ENCODE measurements at regions not wholly inside any gene's neighbourhood (a gene's known extent, or its start where the extent isn't known, plus 50 kb on each side); places are given as distances from the start of the nearest gene placed in this dataset.
A peak's percentile ranks its signal among the peaks of the same experiment; 100 is the strongest.
"Not testable (repeated sequence)": the region's sequence is repeated elsewhere in the genome, so short reads cannot be mapped to it uniquely, and the experiment has no call there.

DNA sequence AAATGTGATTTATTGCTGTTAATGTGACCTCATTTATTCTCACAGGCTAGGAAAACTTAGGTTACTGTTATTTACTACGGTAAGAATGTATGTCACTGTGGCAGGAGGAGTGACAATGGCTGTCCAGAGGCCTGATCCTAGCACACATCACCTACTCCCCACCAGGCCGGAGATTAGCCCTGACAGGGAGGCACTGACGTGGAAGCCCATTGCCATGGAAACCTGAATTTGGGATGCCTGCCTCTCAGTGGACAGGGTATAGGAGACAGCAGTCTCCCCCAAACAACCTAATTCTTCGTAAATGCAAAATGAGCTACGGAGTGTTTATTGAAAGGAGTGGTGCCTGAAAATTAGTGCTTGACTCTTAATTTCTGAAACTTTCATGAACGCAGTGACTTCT is 87.6 kb upstream of the SMARCA2 start:
- H3K4me3 Mint-ChIP-seq, result no peak overlapping the region
- no peaks in the 10 kb centered on the region for H3K4me1 Mint-ChIP-seq
- no peaks in the 10 kb centered on the region for H3K9me3 Mint-ChIP-seq
- no peaks in the 10 kb centered on the region for H3K36me3 Mint-ChIP-seq
- DNase-seq (no peak), ATAC-seq (ENCODE audit: low read depth) (no peak)
- POLR2A ChIA-PET, result no interaction called here
- no peak overlapping the region for H3K27ac Mint-ChIP-seq
- peaks cover 3% of the 10 kb centered on the region for H3K27me3 Mint-ChIP-seq

DNA sequence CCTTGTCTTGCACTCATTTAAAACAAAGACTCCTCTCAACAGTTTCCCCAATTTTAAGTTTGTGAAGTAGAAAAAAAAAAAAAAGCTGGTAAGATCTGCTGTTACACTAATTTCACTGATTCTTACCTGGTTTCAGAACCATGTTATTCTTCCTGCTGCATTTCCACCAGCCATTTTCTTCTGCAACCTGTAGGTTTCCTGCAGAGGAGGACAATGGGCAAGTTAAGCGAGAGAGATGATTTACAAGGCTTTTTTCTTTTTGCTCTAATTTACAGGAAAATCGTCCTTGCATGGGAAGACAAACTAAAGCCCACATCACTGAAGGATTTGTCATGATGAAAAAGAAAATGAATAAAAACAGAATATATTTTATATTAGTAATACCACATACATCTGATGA is 86.0 kb upstream of the SMARCA2 start:
- H3K36me3 Mint-ChIP-seq, result no peaks in the 10 kb centered on the region
- no peaks in the 10 kb centered on the region for H3K4me1 Mint-ChIP-seq
- no peak for ATAC-seq (ENCODE audit: low read depth)
- H3K9me3 Mint-ChIP-seq, result no peaks in the 10 kb centered on the region
- H3K27ac Mint-ChIP-seq, result no peak overlapping the region
- no peak for DNase-seq
- POLR2A ChIA-PET, result no interaction called here
- no peak overlapping the region for H3K4me3 Mint-ChIP-seq
- peaks cover 3% of the 10 kb centered on the region for H3K27me3 Mint-ChIP-seq

DNA sequence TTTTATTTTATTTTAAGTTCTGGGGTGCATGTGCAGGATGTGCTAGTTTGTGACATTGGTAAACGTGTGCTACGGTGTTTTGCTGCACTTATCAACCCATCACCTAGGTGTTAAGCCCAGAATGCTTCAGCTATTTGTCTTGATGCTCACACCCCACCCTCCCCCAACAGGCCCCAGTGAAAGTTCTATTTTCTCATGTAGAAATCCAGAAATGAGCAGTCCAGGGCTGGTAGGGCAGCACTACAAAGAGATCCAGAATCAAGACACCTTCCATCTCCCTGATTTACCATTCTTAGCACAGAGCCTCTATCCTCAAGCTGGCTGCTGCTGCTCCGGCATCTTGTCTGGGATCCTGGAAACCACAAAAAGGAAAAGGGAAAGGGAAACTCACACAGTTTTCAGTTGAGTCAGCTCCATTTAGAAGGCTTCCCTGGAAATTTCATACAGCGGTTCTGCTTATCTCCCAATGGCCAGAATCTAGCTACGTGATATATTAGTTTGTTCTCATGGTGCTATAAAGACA is 85.4 kb upstream of the SMARCA2 start:
- no peak for ATAC-seq (ENCODE audit: low read depth)
- Mint-ChIP-seq H3K27ac (no peak overlapping the region), H3K4me1 (no peaks in the 10 kb centered on the region), H3K27me3 (peaks cover 3% of the 10 kb centered on the region), H3K9me3 (no peaks in the 10 kb centered on the region), H3K4me3 (no peak overlapping the region), H3K36me3 (no peaks in the 10 kb centered on the region)
- POLR2A ChIA-PET, result no interaction called here
- no peak for DNase-seq

DNA sequence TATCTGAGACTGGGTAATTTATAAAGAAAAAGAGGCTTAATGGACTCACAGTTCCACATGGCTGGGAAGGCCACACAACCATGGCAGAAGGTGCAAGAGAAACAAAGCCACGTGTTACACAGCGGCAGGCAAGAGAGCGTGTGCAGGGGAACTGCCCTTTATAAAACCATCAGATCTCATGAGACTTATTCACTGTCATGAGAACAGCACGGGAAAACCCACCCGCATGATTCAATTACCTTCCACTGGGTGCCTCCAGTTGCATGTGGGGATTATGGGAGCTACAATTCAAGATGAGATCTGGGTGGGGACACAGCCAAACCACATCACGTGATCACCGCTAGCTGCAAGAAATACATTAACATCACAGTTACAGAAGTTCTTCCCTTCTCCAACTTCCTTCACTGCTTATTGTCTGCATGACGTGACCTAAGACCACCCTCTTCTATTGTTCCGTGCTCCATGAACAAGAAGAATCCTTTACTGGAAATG is 84.9 kb upstream of the SMARCA2 start:
- ATAC-seq (ENCODE audit: low read depth); H3K9me3 Mint-ChIP-seq; H3K27ac Mint-ChIP-seq; H3K27me3 Mint-ChIP-seq; H3K36me3 Mint-ChIP-seq; H3K4me1 Mint-ChIP-seq; DNase-seq; POLR2A ChIA-PET; H3K4me3 Mint-ChIP-seq: not testable (repeated sequence)

DNA sequence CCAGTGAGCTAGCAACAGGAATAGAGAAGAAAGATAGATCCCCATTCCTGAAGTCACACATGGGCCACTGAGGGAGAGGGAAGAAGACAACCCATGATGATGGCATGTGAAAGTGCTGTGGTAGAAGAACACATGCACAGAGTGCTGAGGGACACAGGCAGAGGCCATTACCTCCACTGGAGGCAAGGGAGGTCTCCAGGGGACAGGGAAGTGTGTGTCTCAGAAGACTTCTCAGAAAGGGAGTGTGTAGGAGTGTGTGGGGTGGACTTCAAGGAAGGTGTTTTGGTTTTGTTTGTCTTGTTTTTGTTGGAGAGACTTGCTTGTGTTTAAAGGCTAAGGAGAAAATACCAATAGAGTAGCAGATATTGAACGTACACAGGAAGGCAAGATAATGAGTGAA is 77.0 kb upstream of the SMARCA2 start:
- H3K4me1 Mint-ChIP-seq, result no peaks in the 10 kb centered on the region
- no peak overlapping the region for H3K4me3 Mint-ChIP-seq
- H3K27ac Mint-ChIP-seq, result no peak overlapping the region
- no peaks in the 10 kb centered on the region for H3K9me3 Mint-ChIP-seq
- POLR2A ChIA-PET, result no interaction called here
- ATAC-seq (ENCODE audit: low read depth) (no peak), DNase-seq (no peak)
- no peaks in the 10 kb centered on the region for H3K27me3 Mint-ChIP-seq
- H3K36me3 Mint-ChIP-seq, result no peaks in the 10 kb centered on the region

DNA sequence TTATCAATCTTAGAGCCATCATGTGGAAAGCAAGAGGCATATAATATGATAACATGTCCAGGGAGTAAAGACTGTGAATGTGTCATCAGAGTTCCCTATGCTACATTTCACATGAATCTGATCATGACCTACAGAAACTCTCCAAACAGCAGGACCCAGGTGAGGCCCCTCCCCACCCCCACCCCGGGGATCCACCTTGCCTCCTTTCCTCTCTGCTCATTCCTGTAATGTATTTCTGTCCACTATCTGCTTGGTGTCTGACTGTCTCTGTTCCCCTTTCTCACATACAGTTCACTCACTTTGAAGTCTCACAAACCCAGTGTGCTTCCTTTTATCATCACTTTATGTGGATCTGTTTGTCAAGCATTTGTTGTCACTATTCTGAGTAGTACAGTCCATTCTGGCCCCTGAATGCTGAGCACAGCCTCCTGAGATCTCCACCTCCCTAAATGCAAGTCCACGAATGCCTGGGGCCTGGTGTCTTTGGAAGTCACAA is 76.4 kb upstream of the SMARCA2 start:
- ATAC-seq (ENCODE audit: low read depth) (no peak), DNase-seq (no peak)
- H3K9me3 Mint-ChIP-seq, result no peaks in the 10 kb centered on the region
- POLR2A ChIA-PET, result no interaction called here
- no peak overlapping the region for H3K27ac Mint-ChIP-seq
- no peaks in the 10 kb centered on the region for H3K4me1 Mint-ChIP-seq
- H3K36me3 Mint-ChIP-seq, result no peaks in the 10 kb centered on the region
- no peaks in the 10 kb centered on the region for H3K27me3 Mint-ChIP-seq
- H3K4me3 Mint-ChIP-seq, result no peak overlapping the region

DNA sequence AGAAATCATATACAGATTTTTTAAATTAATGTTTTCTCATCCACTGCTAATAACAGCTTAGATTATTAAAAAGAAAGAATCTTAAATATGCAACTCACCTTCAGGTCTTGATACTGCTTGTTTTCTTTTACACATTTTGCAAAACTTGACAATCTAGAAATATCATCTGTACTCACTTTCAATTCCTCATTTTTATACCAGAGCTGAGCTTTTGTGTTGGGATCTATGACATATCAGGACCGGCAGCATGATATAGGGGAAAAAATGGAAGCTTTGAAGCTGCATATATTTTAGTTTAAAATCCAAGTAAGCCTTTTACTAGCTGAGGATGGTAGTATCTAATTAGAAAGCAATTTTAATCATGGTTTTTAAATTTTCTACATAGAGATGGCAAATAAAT is 75.7 kb upstream of the SMARCA2 start:
- H3K27me3 Mint-ChIP-seq, result no peaks in the 10 kb centered on the region
- no peak for ATAC-seq (ENCODE audit: low read depth)
- H3K27ac Mint-ChIP-seq, result no peak overlapping the region

DNA sequence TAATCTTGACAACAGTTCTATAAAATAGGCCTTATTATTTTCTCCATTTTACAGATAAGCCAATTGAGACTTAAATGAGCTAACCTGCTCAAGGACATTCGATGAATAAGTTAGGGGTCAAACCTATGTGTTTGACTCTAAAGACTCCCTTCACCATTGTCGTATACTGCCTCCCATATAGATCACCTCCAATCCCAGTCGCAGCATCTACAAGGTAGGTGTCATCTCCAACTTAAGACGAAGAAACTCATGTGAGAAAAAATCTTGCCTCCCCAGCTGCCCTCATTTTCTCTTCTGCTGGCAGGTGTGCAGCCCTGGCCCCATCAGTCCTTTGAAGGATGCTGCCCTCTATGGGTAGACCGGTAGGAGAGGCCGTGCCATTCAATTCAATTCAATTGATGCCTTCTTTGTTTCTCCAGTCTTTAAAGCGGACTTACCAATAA is 75.2 kb upstream of the SMARCA2 start:
- DNase-seq (no peak), ATAC-seq (ENCODE audit: low read depth) (peak; percentile 71)
- no peaks in the 10 kb centered on the region for H3K36me3 Mint-ChIP-seq
- no peak overlapping the region for H3K27ac Mint-ChIP-seq
- no peaks in the 10 kb centered on the region for H3K9me3 Mint-ChIP-seq
- H3K4me3 Mint-ChIP-seq, result no peak overlapping the region
- POLR2A ChIA-PET, result no interaction called here
- no peaks in the 10 kb centered on the region for H3K4me1 Mint-ChIP-seq
- H3K27me3 Mint-ChIP-seq, result no peaks in the 10 kb centered on the region

More for the DNA sequence above, 75.7 kb upstream of the SMARCA2 start:
- no peaks in the 10 kb centered on the region for H3K4me1 Mint-ChIP-seq
- DNase-seq, result no peak
- no peak overlapping the region for H3K4me3 Mint-ChIP-seq
- POLR2A ChIA-PET, result no interaction called here
- H3K36me3 Mint-ChIP-seq, result no peaks in the 10 kb centered on the region
- no peaks in the 10 kb centered on the region for H3K9me3 Mint-ChIP-seq

DNA sequence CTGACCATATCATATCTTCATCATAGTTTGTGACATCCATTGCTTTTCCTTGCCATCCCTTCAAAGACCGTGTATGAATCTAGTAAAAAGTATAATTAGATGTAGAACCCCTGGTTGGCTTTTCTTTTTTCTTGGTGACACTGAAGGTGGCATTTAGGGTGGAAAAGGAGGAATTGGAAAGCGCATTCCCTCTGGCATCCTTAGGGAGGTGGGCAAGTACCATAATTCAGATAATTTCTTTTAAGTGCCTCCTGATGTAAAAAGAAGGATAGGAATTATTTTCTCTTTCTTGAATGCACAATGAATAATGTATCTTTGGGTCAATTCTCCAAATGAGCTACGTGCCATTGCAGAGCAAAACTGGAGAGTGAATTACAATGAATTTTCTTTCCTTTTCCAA is 73.2 kb upstream of the SMARCA2 start:
- POLR2A ChIA-PET, result no interaction called here
- H3K27me3 Mint-ChIP-seq, result no peaks in the 10 kb centered on the region
- DNase-seq (no peak), ATAC-seq (ENCODE audit: low read depth) (no peak)
- no peaks in the 10 kb centered on the region for H3K4me1 Mint-ChIP-seq
- no peaks in the 10 kb centered on the region for H3K9me3 Mint-ChIP-seq
- H3K27ac Mint-ChIP-seq, result no peak overlapping the region
- no peaks in the 10 kb centered on the region for H3K36me3 Mint-ChIP-seq
- no peak overlapping the region for H3K4me3 Mint-ChIP-seq

DNA sequence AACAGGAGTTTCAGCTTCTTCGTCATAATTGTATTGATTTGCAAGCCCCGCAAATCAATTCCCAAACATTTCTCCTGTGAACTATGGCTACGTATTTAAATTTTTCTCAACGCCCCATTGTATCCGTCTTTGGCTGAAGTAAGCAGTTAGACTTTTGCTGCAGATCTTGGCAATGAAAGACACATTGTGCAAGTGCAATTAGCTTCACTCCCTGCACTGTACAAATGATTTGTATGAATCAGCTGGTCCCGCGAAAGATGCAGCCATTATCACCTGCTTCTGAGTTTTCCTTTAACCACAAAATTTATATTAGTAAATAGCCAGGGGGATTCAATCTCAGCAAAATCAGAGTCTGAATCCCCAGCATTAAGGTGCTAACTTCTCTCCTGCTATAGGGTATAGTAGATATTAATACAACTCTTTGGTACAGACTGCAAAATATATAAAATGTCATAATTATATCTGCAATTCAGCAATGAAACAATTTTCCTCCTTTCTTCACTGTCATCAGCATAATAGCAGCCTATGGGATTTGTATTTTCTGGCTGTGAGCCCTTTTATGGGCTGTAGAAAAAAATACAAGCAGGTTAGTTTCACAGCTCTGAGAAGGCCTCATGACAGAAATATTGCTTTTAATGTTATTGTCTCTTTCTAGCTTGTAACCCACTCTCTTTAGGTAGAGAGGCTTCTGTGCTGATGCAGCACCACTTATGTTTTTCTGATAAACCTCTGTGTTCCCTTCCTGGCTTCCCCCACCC is 68.4 kb upstream of the SMARCA2 start:
- Mint-ChIP-seq H3K27me3 (no peaks in the 10 kb centered on the region), H3K36me3 (no peaks in the 10 kb centered on the region), H3K27ac (no peak overlapping the region), H3K4me3 (no peak overlapping the region), H3K9me3 (no peaks in the 10 kb centered on the region), H3K4me1 (no peaks in the 10 kb centered on the region)
- no peak for ATAC-seq (ENCODE audit: low read depth)
- no peak for DNase-seq
- POLR2A ChIA-PET, result no interaction called here

DNA sequence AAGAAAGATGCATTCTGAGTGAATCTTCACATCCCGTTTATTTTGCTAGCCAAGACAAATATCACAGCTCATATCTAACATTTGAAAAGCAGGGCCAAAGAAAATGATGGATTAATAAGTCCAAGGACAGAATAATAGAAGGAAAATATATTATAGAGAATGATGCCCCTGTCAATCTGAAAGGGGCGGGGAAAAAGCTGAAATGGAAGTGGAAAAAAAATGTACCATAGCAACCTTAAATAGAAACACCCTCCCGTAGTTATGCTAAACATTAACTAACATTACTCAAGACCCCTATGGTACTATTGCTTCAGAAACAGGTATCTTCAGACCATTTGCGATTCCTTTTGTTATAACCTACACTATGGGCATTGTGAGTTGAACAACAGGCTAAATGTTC is 67.7 kb upstream of the SMARCA2 start:
- no peak overlapping the region for H3K4me3 Mint-ChIP-seq
- H3K36me3 Mint-ChIP-seq, result no peaks in the 10 kb centered on the region
- POLR2A ChIA-PET, result no interaction called here
- H3K9me3 Mint-ChIP-seq, result no peaks in the 10 kb centered on the region
- no peak for DNase-seq
- no peak for ATAC-seq (ENCODE audit: low read depth)
- H3K4me1 Mint-ChIP-seq, result no peaks in the 10 kb centered on the region
- H3K27me3 Mint-ChIP-seq, result no peaks in the 10 kb centered on the region
- no peak overlapping the region for H3K27ac Mint-ChIP-seq

DNA sequence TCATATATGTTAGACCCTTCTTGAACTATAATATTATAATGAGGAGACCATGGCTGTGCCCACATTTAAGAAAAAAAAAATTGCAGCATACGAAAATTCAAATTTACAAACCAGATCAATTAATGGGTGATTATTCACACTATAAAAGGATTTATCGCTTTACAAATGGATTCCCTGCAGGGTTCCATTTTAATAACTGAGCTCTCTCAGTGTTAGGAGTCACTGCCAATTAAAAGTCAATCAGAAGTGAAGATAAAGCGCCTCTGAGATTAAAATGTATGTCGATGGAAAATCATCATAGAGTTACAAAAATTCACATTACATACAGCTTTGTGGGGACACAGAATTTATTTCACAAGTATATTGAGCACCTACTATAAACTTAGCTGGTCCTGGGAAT is 66.6 kb upstream of the SMARCA2 start:
- Mint-ChIP-seq H3K4me3 (no peak overlapping the region), H3K9me3 (no peaks in the 10 kb centered on the region), H3K27me3 (peaks cover 2% of the 10 kb centered on the region), H3K27ac (no peak overlapping the region), H3K4me1 (no peaks in the 10 kb centered on the region), H3K36me3 (no peaks in the 10 kb centered on the region)
- POLR2A ChIA-PET, result no interaction called here
- DNase-seq, result no peak
- no peak for ATAC-seq (ENCODE audit: low read depth)

DNA sequence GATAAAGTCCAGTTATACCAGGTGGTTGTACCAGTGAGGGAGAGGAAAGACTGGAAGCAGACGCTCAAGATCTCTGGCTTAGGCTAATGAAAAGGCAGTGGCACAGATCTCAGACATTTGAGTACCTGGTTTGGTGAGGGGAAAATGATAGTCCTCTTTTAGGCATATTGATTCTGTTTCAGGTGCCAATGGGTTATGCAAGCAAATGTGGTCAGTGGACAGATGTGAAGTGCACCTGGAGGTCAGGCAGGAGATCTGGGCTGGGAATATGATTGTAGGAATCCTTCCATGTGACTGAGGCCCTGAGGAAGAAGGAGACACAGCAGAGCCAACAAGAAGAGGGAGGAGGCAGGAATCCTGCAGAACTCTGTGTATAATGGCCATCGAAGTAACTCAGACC is 63.7 kb upstream of the SMARCA2 start:
- Mint-ChIP-seq H3K4me1 (no peaks in the 10 kb centered on the region), H3K27ac (no peak overlapping the region), H3K9me3 (no peaks in the 10 kb centered on the region), H3K36me3 (no peaks in the 10 kb centered on the region), H3K4me3 (no peak overlapping the region), H3K27me3 (peaks cover 3% of the 10 kb centered on the region)
- POLR2A ChIA-PET, result no interaction called here
- ATAC-seq (ENCODE audit: low read depth), result no peak
- DNase-seq, result no peak

DNA sequence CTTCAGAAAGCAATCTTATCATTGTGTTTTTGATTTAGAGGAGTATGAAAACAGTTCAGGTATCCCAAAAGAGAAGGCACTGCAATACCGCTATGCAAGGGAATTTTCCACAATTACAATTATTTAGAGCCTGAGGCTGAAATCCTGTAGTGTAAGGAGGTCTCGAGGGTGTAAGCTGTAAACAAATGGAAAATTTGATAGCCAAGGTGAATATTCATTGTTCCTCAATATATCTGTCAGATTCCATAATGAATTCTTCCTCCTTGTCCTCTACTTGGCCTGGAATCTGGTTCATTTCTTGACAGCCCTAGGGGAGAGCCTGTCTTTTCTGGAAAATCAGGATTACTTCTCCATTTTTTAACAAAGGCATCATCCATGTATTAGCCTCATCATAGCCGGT is 63.1 kb upstream of the SMARCA2 start:
- Mint-ChIP-seq H3K27me3 (peaks cover 3% of the 10 kb centered on the region), H3K4me3 (no peak overlapping the region), H3K36me3 (no peaks in the 10 kb centered on the region), H3K9me3 (no peaks in the 10 kb centered on the region), H3K27ac (no peak overlapping the region), H3K4me1 (no peaks in the 10 kb centered on the region)
- POLR2A ChIA-PET, result no interaction called here
- DNase-seq, result no peak
- ATAC-seq (ENCODE audit: low read depth), result no peak

Data from activated naive CD8-positive, alpha-beta T cell treated with anti-CD3 and anti-CD28 coated beads, Interleukin-2, amount 10 ng/mL, durations not matched to agents 7 days and 5 days (primary cell).